GM12878 (cell line): ENCODE measurements at regions not wholly inside any gene's neighbourhood (a gene's known extent, or its start where the extent isn't known, plus 50 kb on each side); places are given as distances from the start of the nearest gene placed in this dataset.

Experiments
- ATAC-seq: fragments of 200-7000 bp; cut with Tn5 transposase; 3 replicates; pipeline ENCODE4 v1.9.1; 2020; ENCODE audit warnings: mild to moderate bottlenecking, moderate library complexity
- BruUV-seq: library from RNA; stranded (reverse); fragments of 400-500 nt; replicated peaks from 2 replicates; lab custom pipeline; 2021; lab: Mats Ljungman, UMichigan
- CTCF ChIA-PET: fragments of 300-600 bp; sonication (Branson Sonifier 250); formaldehyde crosslinking; extraction: SDS; loops from one replicate; lab custom pipeline; 2021; ENCODE audit warnings: inconsistent platforms; lab: Yijun Ruan, JAX
- POLR2A ChIA-PET: fragments of 350-600 bp; formaldehyde crosslinking; extraction: SDS; loops from one replicate; lab custom pipeline; 2021; ENCODE audit warnings: inconsistent platforms; lab: Charles Lee
- RAD21 ChIA-PET: fragments of 300-600 bp; sonication (Branson Sonifier 250); formaldehyde crosslinking; loops from one replicate; lab custom pipeline; 2023; ENCODE audit warnings: antibody characterized with exemption; ENCODE audit not compliant: unreplicated experiment; lab: Charles Lee
- SMC1A ChIA-PET: fragments of 300-600 bp; sonication (Branson Sonifier 250); formaldehyde crosslinking; loops from one replicate; lab custom pipeline; 2023; ENCODE audit not compliant: unreplicated experiment, uncharacterized antibody; lab: Charles Lee
- DNase-seq: peaks from one replicate; pipeline ENCODE4 v3.0.0-alpha.2; 2011; ENCODE audit warnings: low read depth, low spot score
- FAIRE-seq: peaks from 3 replicates; lab custom pipeline; 2011; peaks lifted over from hg19 to GRCh38; lab: Jason Lieb, UNC
- H2AFZ ChIP-seq: 2 replicates; pipeline ENCODE4 v1.6.0; 2011; ENCODE audit warnings: low read depth, low read length, control low read depth; ENCODE audit not compliant: control insufficient read depth
- H3K27ac ChIP-seq: 2 replicates; pipeline ENCODE4 v1.5.1; 2011; ENCODE audit warnings: control low read depth; ENCODE audit not compliant: control insufficient read depth, insufficient read depth
- H3K27me3 ChIP-seq, 2 experiments: replicated peaks in 1 of 2; 2 replicates each; pipeline versions ENCODE4 v1.6.0 to v1.6.1; 2011; ENCODE audit warnings: low read length in 1 of 2; ENCODE audit not compliant: control insufficient read depth in 2 of 2, insufficient read depth in 2 of 2
- H3K36me3 ChIP-seq, 2 experiments: 2 replicates each; pipeline ENCODE4 v1.5.1; 2011; ENCODE audit warnings: low read length in 1 of 2; ENCODE audit not compliant: control insufficient read depth in 2 of 2, insufficient read depth in 2 of 2
- H3K4me1 ChIP-seq: 2 replicates; pipeline ENCODE4 v1.6.1; 2011; ENCODE audit warnings: mild to moderate bottlenecking, low read length, moderate library complexity, mixed read lengths; ENCODE audit not compliant: control insufficient read depth, insufficient read depth
- H3K4me2 ChIP-seq: 2 replicates; pipeline ENCODE4 v1.6.0; 2011; ENCODE audit warnings: control low read depth; ENCODE audit not compliant: control insufficient read depth, insufficient read depth
- H3K4me3 ChIP-seq: fragments of 200-600 bp; sonication (generic); 2 replicates; pipeline ENCODE4 v1.5.1; 2016
- H3K79me2 ChIP-seq: 2 replicates; pipeline ENCODE4 v1.6.0; 2011; ENCODE audit warnings: low read length; ENCODE audit not compliant: control insufficient read depth, insufficient read depth
- H3K9ac ChIP-seq: 2 replicates; pipeline ENCODE4 v1.8.0; 2011; ENCODE audit warnings: low read length, control low read depth, mixed read lengths; ENCODE audit not compliant: control insufficient read depth, insufficient read depth
- H3K9me3 ChIP-seq: replicated peaks from 3 replicates; pipeline ENCODE4 v1.5.1; 2011; ENCODE audit warnings: mild to moderate bottlenecking, low read length; ENCODE audit not compliant: control insufficient read depth, insufficient read depth
- H4K20me1 ChIP-seq: 2 replicates; pipeline ENCODE4 v1.6.0; 2011; ENCODE audit not compliant: control insufficient read depth, insufficient read depth
- CHD2 ChIP-seq: IDR thresholded peaks from 2 replicates; pipeline ENCODE4 v1.6.1; 2011; ENCODE audit warnings: low read depth, low read length, improper control_type of control experiment, borderline replicate concordance
- IKZF2 ChIP-seq, 2 experiments: fragments of 450-650 bp; IDR thresholded peaks; 2 replicates each; pipeline ENCODE4 v1.6.1; 2017; ENCODE audit warnings: mild to moderate bottlenecking in 2 of 2, moderate library complexity in 2 of 2
- SMC3 ChIP-seq: IDR thresholded peaks from 2 replicates; pipeline ENCODE4 v1.6.1; 2011; ENCODE audit warnings: low read length, improper control_type of control experiment, borderline replicate concordance
- ZNF207 ChIP-seq: fragments of 450-650 bp; IDR thresholded peaks from 2 replicates; pipeline ENCODE4 v1.6.1; 2014; ENCODE audit warnings: antibody characterized with exemption, mild to moderate bottlenecking, borderline replicate concordance
- ZNF274 ChIP-seq: IDR thresholded peaks from one replicate; pipeline ENCODE4 v1.8.0; 2011; ENCODE audit not compliant: insufficient read length, insufficient read depth
- ZNF384 ChIP-seq: IDR thresholded peaks from 2 replicates; pipeline ENCODE4 v1.6.1; 2012; ENCODE audit warnings: low read depth, mild to moderate bottlenecking, low read length, improper control_type of control experiment, borderline replicate concordance
- WGBS: methylation state at CpG from one replicate; pipeline ENCODE4 v1.1.6; 2016; ENCODE audit warnings: low lambda C conversion rate; ENCODE audit not compliant: insufficient replicate concordance, insufficient coverage; ENCODE audit errors: missing lambda C conversion rate; 5-methylcytosine and 5-hydroxymethylcytosine counted together
- in situ Hi-C: fragments of 300-500 bp; cut with MboI; formaldehyde crosslinking; loops from 9 replicates; pipeline ENCODE4 v1.14.3; 2018; ENCODE audit warnings: mixed read lengths
- intact Hi-C: fragments of 100-400 bp; cut with micrococcal nuclease; formaldehyde crosslinking; loops from one replicate; pipeline ENCODE4 v1.14.2; 2022; ENCODE audit not compliant: unreplicated experiment
- TF ChIP-seq, protein P1 (sequence below): fragments of 450-650 bp; formaldehyde crosslinking; IDR thresholded peaks from 2 replicates; pipeline ENCODE4 v1.5.0; 2022; ENCODE audit warnings: mild to moderate bottlenecking, missing genetic modification characterization
- TF ChIP-seq, protein P2 (sequence below): IDR thresholded peaks from 2 replicates; pipeline ENCODE4 v1.6.1; 2012; ENCODE audit warnings: low read length, inconsistent platforms
- TF ChIP-seq, protein P3 (sequence below): fragments of 450-650 bp; IDR thresholded peaks from 2 replicates; pipeline ENCODE4 v1.6.1; 2016; ENCODE audit warnings: mild to moderate bottlenecking

DNA sequence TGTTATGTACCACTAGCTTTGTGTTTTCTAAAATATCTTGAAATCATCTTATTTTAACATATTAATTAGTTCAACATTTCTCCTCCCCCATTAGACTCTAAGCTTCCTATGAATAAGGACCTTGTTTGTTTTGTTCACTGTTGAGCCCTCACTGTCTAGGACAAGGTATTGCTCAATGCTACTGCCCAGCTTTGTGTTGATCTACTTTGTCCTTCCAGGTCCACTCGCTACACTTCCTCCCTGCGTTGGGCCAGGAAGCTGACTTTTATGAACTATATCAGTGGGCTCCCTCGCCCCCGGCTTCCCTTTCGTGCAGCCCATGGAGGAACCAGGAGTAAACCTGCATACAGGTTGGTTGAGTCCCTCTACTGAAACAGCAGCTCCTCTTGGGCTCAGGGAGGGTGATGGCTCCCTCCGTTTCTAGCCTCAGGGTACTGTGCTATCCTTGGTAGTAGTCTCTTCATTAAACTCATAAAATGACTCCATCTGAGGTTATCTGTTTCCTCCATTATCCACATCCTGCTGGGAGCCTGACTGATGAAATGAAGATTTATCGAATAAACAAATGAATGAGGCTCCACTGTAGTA lies 272.5 kb downstream of the CLIC5 start (continued):
- TF ChIP-seq, protein P1, sequence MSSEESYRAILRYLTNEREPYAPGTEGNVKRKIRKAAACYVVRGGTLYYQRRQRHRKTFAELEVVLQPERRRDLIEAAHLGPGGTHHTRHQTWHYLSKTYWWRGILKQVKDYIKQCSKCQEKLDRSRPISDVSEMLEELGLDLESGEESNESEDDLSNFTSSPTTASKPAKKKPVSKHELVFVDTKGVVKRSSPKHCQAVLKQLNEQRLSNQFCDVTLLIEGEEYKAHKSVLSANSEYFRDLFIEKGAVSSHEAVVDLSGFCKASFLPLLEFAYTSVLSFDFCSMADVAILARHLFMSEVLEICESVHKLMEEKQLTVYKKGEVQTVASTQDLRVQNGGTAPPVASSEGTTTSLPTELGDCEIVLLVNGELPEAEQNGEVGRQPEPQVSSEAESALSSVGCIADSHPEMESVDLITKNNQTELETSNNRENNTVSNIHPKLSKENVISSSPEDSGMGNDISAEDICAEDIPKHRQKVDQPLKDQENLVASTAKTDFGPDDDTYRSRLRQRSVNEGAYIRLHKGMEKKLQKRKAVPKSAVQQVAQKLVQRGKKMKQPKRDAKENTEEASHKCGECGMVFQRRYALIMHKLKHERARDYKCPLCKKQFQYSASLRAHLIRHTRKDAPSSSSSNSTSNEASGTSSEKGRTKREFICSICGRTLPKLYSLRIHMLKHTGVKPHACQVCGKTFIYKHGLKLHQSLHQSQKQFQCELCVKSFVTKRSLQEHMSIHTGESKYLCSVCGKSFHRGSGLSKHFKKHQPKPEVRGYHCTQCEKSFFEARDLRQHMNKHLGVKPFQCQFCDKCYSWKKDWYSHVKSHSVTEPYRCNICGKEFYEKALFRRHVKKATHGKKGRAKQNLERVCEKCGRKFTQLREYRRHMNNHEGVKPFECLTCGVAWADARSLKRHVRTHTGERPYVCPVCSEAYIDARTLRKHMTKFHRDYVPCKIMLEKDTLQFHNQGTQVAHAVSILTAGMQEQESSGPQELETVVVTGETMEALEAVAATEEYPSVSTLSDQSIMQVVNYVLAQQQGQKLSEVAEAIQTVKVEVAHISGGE: no peak
- TF ChIP-seq ZNF207: no peak
- TF ChIP-seq, protein P2, sequence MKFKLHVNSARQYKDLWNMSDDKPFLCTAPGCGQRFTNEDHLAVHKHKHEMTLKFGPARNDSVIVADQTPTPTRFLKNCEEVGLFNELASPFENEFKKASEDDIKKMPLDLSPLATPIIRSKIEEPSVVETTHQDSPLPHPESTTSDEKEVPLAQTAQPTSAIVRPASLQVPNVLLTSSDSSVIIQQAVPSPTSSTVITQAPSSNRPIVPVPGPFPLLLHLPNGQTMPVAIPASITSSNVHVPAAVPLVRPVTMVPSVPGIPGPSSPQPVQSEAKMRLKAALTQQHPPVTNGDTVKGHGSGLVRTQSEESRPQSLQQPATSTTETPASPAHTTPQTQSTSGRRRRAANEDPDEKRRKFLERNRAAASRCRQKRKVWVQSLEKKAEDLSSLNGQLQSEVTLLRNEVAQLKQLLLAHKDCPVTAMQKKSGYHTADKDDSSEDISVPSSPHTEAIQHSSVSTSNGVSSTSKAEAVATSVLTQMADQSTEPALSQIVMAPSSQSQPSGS: no peak
- TF ChIP-seq SMC3: no peak
- TF ChIP-seq, all 136 proteins: peak for 0

DNA sequence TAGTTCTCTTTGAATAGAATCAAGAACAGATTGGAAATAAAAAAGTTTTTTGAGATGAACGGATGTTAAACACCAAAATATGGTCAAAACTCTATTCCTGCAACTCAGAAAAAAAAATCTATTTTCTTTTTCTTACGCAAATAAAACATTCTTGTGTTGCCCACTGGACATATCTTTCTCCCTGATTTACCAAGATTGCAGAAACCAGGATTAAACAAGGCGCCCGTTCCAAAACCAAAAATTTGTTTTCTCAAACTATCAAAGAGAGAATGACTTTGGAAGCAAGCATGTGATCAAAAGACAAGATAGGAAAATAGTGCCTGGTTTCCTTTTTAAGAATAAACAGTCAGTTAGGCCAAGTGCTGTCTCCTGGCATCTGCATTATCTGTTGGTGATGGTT lies 273.1 kb downstream of the CLIC5 start:
- H4K20me1 ChIP-seq: no peaks in the 10 kb centered on the region
- in situ Hi-C loops: no loop called here
- H3K9me3 ChIP-seq: no peaks in the 10 kb centered on the region; the same call in 2 of the 3 replicates
- intact Hi-C loops: no loop called here
- no peaks in the 10 kb centered on the region for H3K79me2 ChIP-seq
- H3K9ac ChIP-seq: no peak overlapping the region
- SMC1A ChIA-PET: interaction anchor here (0.9 to 1.7 kb wide), 5 partner anchors 24 to 365 kb away, joined by 3 to 4 read pairs (median 3); partner anchors contain the start of gene SUPT3H
- ATAC-seq (no peak), FAIRE-seq (no peak), DNase-seq (no peak)
- WGBS: 60% methylated on average over 4 of the region's 4 CpGs
- H3K27ac ChIP-seq: no peak overlapping the region
- H3K4me3 ChIP-seq: no peak overlapping the region
- CTCF ChIA-PET: interaction anchor here (1.1 to 1.2 kb wide), 3 partner anchors 9 to 88 kb away, joined by 3 read pairs; no protein-coding TSS in a partner anchor
- peaks cover 15% of the 10 kb centered on the region for H3K4me1 ChIP-seq
- RAD21 ChIA-PET: interaction anchor here (1.3 to 2.5 kb wide), 3 partner anchors 28 to 179 kb away, joined by 3 to 9 read pairs (median 4); no protein-coding TSS in a partner anchor
- H3K27me3 ChIP-seq: no peaks in the 10 kb centered on the region
- no peak overlapping the region for H2AFZ ChIP-seq
- POLR2A ChIA-PET: interaction anchor here (1.1 kb wide), 1 partner anchor 14 kb away, joined by 4 read pairs; no protein-coding TSS in a partner anchor
- no TSS peak for BruUV-seq
- no peak overlapping the region for H3K4me2 ChIP-seq
- no peaks in the 10 kb centered on the region for H3K36me3 ChIP-seq
- TF ChIP-seq IKZF2 (IDR thresholded peaks at IDR 0.05): no peak
- TF ChIP-seq, protein P3, sequence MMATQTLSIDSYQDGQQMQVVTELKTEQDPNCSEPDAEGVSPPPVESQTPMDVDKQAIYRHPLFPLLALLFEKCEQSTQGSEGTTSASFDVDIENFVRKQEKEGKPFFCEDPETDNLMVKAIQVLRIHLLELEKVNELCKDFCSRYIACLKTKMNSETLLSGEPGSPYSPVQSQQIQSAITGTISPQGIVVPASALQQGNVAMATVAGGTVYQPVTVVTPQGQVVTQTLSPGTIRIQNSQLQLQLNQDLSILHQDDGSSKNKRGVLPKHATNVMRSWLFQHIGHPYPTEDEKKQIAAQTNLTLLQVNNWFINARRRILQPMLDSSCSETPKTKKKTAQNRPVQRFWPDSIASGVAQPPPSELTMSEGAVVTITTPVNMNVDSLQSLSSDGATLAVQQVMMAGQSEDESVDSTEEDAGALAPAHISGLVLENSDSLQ: no peak
- TF ChIP-seq ZNF274: no peak
- no peak for TF ChIP-seq ZNF384
- TF ChIP-seq SMC3: no peak
- TF ChIP-seq CHD2: no peak
- TF ChIP-seq, all 136 proteins: peak for 0
